ENCODE measurements at regions not wholly inside any gene's neighbourhood (a gene's known extent, or its start where the extent isn't known, plus 50 kb on each side); places are given as distances from the start of the nearest gene placed in this dataset.

DNA sequence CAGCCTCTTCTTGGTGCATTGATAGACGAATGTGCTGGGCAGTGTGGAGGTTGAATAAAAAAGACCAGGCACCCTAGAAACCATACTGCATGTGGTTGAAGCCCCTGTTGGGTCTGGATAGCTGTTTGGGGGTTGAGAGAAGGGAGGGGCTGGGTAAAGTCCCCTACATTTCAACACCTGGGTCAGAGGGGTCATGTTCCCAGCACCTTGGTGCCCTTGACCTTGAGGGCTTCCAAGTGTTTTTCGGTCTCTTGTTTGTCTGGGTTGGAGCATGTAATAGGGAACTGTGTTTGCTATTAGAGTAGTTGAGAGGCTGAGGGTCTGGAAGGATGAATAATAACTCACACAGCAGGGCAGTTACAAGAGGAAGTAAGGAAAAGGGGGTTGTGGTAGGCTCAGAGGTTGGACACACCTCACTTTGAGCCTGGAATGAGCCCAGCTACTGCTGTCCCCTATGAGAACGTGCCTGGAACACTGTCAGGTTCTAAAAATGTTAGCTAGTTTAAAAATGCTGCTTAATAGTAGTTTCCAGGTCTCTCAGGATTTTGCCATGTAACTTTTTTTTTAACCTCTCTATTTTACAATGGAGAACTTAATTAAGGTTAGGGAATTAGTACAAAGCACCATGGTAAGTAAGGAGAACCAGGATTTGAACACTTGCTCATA, 155.2 kb upstream of the SPRY4 start (continued):
- TF ChIP-seq, protein P1, sequence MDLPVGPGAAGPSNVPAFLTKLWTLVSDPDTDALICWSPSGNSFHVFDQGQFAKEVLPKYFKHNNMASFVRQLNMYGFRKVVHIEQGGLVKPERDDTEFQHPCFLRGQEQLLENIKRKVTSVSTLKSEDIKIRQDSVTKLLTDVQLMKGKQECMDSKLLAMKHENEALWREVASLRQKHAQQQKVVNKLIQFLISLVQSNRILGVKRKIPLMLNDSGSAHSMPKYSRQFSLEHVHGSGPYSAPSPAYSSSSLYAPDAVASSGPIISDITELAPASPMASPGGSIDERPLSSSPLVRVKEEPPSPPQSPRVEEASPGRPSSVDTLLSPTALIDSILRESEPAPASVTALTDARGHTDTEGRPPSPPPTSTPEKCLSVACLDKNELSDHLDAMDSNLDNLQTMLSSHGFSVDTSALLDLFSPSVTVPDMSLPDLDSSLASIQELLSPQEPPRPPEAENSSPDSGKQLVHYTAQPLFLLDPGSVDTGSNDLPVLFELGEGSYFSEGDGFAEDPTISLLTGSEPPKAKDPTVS (IDR thresholded peaks at IDR 0.05; ENCODE audit: low read depth, low read length): no peak

DNA sequence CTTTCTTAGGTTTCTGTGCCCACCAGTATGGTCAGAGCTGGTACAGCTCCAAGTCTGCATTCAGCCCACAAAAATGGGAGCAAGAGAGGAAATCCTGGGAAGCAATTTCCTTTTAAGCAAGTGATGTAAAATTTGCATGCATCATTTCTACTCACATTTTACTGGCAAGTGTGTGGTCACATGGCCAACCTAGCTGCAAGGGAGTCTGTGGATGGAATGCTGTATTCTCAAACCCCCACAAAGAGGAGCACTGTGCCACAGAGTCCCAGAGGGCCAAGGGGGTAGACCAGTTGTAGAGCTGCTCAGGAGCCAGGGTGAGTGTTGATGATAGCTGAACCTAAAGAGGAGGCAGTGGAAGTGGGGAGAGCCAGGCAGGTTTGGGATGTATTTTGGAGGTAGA, 154.3 kb upstream of the SPRY4 start:
- TF ChIP-seq MEF2A (IDR thresholded peaks at IDR 0.05; ENCODE audit: insufficient read depth, low read depth, low read length): no peak
- no peak for TF ChIP-seq POLR2AphosphoS5 (IDR thresholded peaks at IDR 0.05; ENCODE audit: low read length)
- TF ChIP-seq TARDBP (IDR thresholded peaks at IDR 0.05; ENCODE audit: borderline replicate concordance): no peak
- TF ChIP-seq, protein P2, sequence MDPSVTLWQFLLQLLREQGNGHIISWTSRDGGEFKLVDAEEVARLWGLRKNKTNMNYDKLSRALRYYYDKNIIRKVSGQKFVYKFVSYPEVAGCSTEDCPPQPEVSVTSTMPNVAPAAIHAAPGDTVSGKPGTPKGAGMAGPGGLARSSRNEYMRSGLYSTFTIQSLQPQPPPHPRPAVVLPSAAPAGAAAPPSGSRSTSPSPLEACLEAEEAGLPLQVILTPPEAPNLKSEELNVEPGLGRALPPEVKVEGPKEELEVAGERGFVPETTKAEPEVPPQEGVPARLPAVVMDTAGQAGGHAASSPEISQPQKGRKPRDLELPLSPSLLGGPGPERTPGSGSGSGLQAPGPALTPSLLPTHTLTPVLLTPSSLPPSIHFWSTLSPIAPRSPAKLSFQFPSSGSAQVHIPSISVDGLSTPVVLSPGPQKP (IDR thresholded peaks at IDR 0.05; ENCODE audit: low read depth, low read length): no peak
- no peak for TF ChIP-seq KLF5 (IDR thresholded peaks at IDR 0.05; ENCODE audit: partially characterized antibody)
- no peak for TF ChIP-seq BCL11A (IDR thresholded peaks at IDR 0.05; ENCODE audit: low read depth, low read length)
- TF ChIP-seq TCF3 (IDR thresholded peaks at IDR 0.05; ENCODE audit: borderline replicate concordance, insufficient read depth, low read depth, low read length): no peak
- TF ChIP-seq KAT2A (conservative IDR thresholded peaks at IDR 0.05; ENCODE audit: control insufficient read depth, low read depth, low read length): no peak
- TF ChIP-seq IKZF1 (conservative IDR thresholded peaks at IDR 0.05): no peak
- TF ChIP-seq ASH2L (IDR thresholded peaks at IDR 0.05; ENCODE audit: borderline replicate concordance, low read depth): no peak
- no peak for TF ChIP-seq JUND (IDR thresholded peaks at IDR 0.05; ENCODE audit: low read depth, low read length)
- TF ChIP-seq SUPT20H (IDR thresholded peaks at IDR 0.05; ENCODE audit: borderline replicate concordance, control insufficient read depth, low read depth, low read length): no peak
- TF ChIP-seq SMC3 (IDR thresholded peaks at IDR 0.05; ENCODE audit: borderline replicate concordance, low read length): no peak
- no peak for TF ChIP-seq NFXL1 (IDR thresholded peaks at IDR 0.05; ENCODE audit: borderline replicate concordance)
- TF ChIP-seq, protein P3, sequence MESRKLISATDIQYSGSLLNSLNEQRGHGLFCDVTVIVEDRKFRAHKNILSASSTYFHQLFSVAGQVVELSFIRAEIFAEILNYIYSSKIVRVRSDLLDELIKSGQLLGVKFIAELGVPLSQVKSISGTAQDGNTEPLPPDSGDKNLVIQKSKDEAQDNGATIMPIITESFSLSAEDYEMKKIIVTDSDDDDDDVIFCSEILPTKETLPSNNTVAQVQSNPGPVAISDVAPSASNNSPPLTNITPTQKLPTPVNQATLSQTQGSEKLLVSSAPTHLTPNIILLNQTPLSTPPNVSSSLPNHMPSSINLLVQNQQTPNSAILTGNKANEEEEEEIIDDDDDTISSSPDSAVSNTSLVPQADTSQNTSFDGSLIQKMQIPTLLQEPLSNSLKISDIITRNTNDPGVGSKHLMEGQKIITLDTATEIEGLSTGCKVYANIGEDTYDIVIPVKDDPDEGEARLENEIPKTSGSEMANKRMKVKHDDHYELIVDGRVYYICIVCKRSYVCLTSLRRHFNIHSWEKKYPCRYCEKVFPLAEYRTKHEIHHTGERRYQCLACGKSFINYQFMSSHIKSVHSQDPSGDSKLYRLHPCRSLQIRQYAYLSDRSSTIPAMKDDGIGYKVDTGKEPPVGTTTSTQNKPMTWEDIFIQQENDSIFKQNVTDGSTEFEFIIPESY (IDR thresholded peaks at IDR 0.05): no peak
- TF ChIP-seq EGR1 (IDR thresholded peaks at IDR 0.05; ENCODE audit: borderline replicate concordance in 1 of 2, low read depth in 2 of 2, low read length in 2 of 2): no peak
- TF ChIP-seq FOXM1 (IDR thresholded peaks at IDR 0.05; ENCODE audit: low read depth, low read length): no peak
- Histone ChIP-seq H4K20me1 (ENCODE audit: control insufficient read depth, insufficient read depth) (no peaks in the 10 kb centered on the region; the same call in 1 of the 2 replicates), H3K79me2 (ENCODE audit: control insufficient read depth, insufficient read depth, low read length) (no peaks in the 10 kb centered on the region), H2AFZ (ENCODE audit: control insufficient read depth, low read depth, low read length) (no peak overlapping the region), H3K4me1 (ENCODE audit: control insufficient read depth, insufficient read depth, low read length) (no peaks in the 10 kb centered on the region), H3K36me3 (ENCODE audit: control insufficient read depth in 2 of 2, insufficient read depth in 2 of 2, low read length in 1 of 2) (no peaks in the 10 kb centered on the region), H3K27me3 (replicated peaks in 1 of 2; ENCODE audit: control insufficient read depth in 2 of 2, insufficient read depth in 2 of 2, low read length in 1 of 2) (peaks cover 0 to 2% of the 10 kb centered on the region in 2 experiments; a peak in 1 of 4 replicates), H3K9me3 (replicated peaks; ENCODE audit: control insufficient read depth, insufficient read depth, low read length) (no peaks in the 10 kb centered on the region; the same call in 2 of the 3 replicates), H3K4me3 (no peak overlapping the region), H3K9ac (ENCODE audit: control insufficient read depth, insufficient read depth, low read length) (no peak overlapping the region), H3K4me2 (ENCODE audit: control insufficient read depth, insufficient read depth) (no peak overlapping the region), H3K27ac (ENCODE audit: control insufficient read depth, insufficient read depth) (no peak overlapping the region)
- intact Hi-C loops (cut with micrococcal nuclease; ENCODE audit: unreplicated experiment): no loop called here
- no TSS peak for BruUV-seq (replicated peaks)
- no peak for FAIRE-seq
- DNase-seq (ENCODE audit: low read depth, low spot score): no peak
- ChIA-PET CTCF (no interaction called here), SMC1A (ENCODE audit: uncharacterized antibody, unreplicated experiment) (no interaction called here), RAD21 (ENCODE audit: unreplicated experiment) (no interaction called here), POLR2A (no interaction called here)
- no peak for ATAC-seq
- in situ Hi-C loops (cut with MboI): no loop called here

All from GM12878 (cell line).